GM12865 (cell line): ENCODE measurements at regions not wholly inside any gene's neighbourhood (a gene's known extent, or its start where the extent isn't known, plus 50 kb on each side); places are given as distances from the start of the nearest gene placed in this dataset.

Source experiments
- DNase-seq: peaks from one replicate; pipeline ENCODE4 v3.0.0; 2010; ENCODE audit warnings: low read depth
- H3K4me3 ChIP-seq: 2 replicates; pipeline ENCODE4 v1.5.1; 2011; ENCODE audit warnings: mild to moderate bottlenecking, low read depth, low read length, control low read depth
- CTCF ChIP-seq: IDR thresholded peaks from 2 replicates; pipeline ENCODE4 v1.5.1; 2011; ENCODE audit warnings: low read length, control low read depth, low read depth, inconsistent platforms; ENCODE audit not compliant: insufficient read depth; ENCODE audit errors: missing control alignments

GRCh38 chr2:236665572-236666118 lies 96.0 kb downstream of the ACKR3 start:
- H3K4me3 ChIP-seq, result no peak overlapping the region
- TF ChIP-seq CTCF, result no peak
- DNase-seq, result peak; percentile 24

GRCh38 chr2:236666646-236667204 lies 97.1 kb downstream of the ACKR3 start:
- no peak for TF ChIP-seq CTCF

GRCh38 chr2:236667526-236667925 lies 97.9 kb downstream of the ACKR3 start:
- H3K4me3 ChIP-seq, result no peak overlapping the region
- no peak for TF ChIP-seq CTCF
- no peak for DNase-seq

More at GRCh38 chr2:236666646-236667204, 97.1 kb downstream of the ACKR3 start:
- H3K4me3 ChIP-seq, result no peak overlapping the region
- DNase-seq, result no peak

- DNase-seq, result no peak
- H3K4me3 ChIP-seq, result no peak overlapping the region
- no peak for TF ChIP-seq CTCF
Observed at GRCh38 chr2:236668531-236668969, 98.9 kb downstream of the ACKR3 start.

GRCh38 chr2:236670235-236670620 lies 100.6 kb downstream of the ACKR3 start:
- no peak for TF ChIP-seq CTCF
- DNase-seq, result no peak
- H3K4me3 ChIP-seq, result no peak overlapping the region

GRCh38 chr2:236671896-236672562 lies 102.4 kb downstream of the ACKR3 start:
- H3K4me3 ChIP-seq, result no peak overlapping the region
- no peak for DNase-seq
- no peak for TF ChIP-seq CTCF
